IPS DF 19.7 (cell line): ENCODE measurements at regions not wholly inside any gene's neighbourhood (a gene's known extent, or its start where the extent isn't known, plus 50 kb on each side); places are given as distances from the start of the nearest gene placed in this dataset.
"Not testable (repeated sequence)": the region's sequence is repeated elsewhere in the genome, so short reads cannot be mapped to it uniquely, and the experiment has no call there.

Experiments
- DNase-seq: peaks from one replicate; pipeline ENCODE4 v3.0.0-alpha.2; 2013; ENCODE audit warnings: low read depth, low spot score

GRCh38 chr12:128033473-128033872, 233.5 kb upstream of the TMEM132C start:
- no peak for DNase-seq

DNA sequence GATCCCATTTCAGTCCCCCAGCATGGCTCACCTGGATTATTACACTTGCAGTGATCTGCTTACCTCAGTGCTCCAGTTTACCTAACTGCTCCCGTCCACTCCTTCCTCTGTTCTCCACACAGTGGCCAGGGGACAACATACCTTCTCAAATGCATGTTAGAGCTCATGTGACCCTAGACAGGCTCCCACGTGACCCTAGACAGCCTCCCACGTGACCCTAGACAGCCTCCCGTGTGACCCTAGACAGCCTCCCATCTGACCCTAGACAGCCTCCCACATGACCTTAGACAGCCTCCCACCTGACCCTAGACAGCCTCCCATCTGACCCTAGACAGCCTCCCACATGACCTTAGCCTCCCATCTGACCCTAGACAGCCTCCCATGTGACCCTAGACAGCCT, 226.0 kb upstream of the TMEM132C start:
- no peak for DNase-seq

- not testable (repeated sequence) for DNase-seq
Observed at GRCh38 chr12:128042283-128042682, 224.7 kb upstream of the TMEM132C start.

- no peak for DNase-seq
Observed at GRCh38 chr12:128042825-128043224, 224.1 kb upstream of the TMEM132C start.

- DNase-seq = no peak
Observed at GRCh38 chr12:128043317-128043716, 223.7 kb upstream of the TMEM132C start.

- no peak for DNase-seq
Observed at GRCh38 chr12:128047266-128048060, 219.5 kb upstream of the TMEM132C start.

- no peak for DNase-seq
Observed at GRCh38 chr12:128052331-128052730, 214.6 kb upstream of the TMEM132C start.

DNA sequence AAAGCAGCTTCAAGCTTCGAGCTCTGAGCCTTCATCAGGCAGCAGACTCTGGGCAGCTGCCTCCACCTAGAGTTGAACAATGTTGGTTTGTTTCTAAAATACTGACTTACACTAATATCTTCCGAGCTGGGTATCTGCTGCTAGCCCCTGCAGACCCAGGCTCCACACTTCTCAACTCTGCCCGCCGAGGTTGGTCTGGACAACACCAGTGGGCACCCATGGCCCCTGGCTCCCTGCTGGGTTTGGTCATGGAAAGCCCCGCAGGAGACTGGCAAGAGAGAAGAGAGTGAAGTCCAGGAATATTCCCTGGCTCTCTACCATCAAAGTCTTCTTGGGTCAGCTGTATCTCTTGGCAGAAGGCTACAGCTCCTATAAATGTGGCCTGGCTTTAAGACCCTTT, 214.2 kb upstream of the TMEM132C start:
- no peak for DNase-seq

DNA sequence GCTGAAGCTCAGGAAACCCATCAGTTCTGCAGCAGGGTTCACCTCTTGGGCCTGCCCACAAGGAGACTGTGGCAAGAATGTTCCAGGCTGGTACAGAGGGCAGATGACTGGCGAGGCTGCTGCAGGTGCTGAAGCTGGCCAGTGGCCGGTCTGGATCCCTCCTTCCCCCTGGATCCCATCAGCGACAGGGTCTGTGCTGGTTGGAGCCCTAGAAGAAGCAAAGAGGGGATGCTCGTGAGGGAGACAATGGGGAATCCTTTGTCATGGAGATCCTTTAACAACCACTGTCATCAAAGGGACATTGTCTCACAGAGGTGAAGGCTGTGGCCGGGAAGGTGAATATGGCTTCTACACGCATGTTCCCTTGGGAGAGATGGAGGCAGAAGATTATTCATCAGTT, 211.4 kb upstream of the TMEM132C start:
- no peak for DNase-seq

DNA sequence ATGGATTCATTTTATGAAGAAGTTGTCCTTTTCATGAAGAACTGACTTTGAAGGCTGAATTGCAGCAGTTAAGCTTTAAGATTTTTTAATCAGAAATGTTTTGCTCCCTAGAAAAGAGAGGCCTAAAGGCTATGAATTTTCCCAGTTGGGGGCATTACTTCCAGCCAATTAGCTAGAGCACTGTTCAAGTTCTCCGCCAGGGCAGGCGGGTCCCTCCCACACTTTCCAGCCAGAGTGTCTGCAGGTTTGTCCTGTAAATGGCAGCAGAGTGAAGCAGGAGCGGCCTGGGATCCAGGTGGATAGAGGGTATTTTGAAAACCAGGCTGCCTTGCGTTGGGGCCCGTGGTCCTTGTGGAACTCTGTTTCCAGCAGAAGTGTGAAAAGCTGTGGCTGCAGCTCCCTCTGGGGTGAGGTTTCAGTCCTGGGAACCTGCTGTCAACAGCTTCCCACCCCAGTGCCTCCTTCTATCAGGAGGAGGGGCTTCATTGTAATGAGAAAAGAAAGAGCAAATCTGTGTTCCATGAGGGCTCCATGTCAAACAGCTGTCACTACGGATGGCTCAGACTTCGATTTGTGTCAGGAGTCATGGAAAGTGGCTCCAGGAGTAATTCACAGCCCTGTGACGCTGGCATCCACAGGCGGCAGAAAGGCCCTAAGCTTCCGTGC, 210.7 kb upstream of the TMEM132C start:
- no peak for DNase-seq

DNA sequence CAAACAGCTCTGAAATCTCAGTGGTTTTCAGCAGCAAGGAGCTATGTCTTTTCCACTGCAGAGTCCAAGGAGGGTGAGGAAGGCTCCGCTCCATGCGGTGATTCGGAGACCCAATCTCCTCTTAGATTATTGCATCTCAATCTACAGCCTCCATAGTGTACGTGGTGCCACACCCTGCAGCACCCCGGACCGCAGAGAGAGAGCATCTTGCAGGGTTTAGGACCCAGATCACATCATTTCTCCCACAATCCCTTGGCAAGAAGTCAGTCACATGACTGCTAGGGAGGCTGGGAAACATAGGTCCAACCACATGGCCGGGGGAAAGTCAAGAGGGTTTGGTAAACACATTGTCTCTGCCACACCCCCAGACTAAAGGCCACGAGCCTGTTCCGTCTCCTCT, 209.4 kb upstream of the TMEM132C start:
- DNase-seq = no peak

- DNase-seq = no peak
Observed at GRCh38 chr12:128059621-128060370, 207.2 kb upstream of the TMEM132C start.

GRCh38 chr12:128068211-128068610, 198.8 kb upstream of the TMEM132C start:
- no peak for DNase-seq

DNA sequence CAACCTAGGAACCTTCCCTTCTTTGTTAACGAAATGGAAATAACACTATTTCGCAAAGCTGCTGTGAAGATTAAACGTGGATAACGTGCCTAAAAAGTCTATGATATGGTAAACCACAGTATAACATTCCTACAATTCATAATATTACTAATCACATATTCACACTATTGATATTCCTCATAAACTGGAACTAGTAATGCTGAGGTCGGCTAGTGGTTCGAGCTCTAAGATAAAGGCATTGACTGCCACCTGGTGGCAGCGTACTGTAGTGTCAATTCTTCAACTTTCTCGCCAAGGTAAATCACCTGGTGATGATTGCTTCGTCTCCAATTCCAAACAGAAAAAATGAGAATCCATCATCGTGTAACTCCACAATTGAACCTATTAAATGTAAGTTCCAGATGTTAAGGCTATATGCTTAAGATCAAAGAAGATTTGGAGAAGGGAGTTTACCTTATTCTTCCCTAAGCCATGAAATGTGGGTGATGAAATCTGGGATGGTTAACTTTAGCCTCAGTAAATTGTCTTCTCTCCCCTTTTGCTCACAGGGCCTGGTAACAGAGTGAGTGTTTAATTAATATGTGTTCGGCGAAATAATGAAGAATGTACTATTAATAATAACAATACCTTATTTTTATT, 197.5 kb upstream of the TMEM132C start:
- DNase-seq = no peak

- DNase-seq = no peak
Observed at GRCh38 chr12:128073937-128074336, 193.0 kb upstream of the TMEM132C start.

DNA sequence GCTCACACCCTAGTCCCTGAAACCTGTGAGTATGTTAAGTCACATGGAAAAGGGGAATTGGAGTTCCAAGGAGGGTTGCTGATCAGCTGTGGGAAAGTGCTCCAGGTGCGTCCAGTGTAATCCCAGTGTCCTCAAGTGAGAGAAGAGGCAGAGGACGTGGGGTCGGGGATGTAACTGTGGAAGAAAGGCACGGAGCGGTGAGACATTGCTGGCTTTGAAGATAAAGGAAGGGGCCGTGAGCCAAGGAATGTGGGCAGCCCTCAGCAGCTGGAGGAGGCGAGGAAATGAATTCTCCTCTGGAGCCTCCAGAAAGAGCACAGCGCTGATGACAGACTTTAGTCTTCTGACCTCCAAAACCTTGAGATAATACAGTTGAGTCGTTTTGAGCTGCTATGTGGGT, 191.6 kb upstream of the TMEM132C start:
- DNase-seq = no peak

DNA sequence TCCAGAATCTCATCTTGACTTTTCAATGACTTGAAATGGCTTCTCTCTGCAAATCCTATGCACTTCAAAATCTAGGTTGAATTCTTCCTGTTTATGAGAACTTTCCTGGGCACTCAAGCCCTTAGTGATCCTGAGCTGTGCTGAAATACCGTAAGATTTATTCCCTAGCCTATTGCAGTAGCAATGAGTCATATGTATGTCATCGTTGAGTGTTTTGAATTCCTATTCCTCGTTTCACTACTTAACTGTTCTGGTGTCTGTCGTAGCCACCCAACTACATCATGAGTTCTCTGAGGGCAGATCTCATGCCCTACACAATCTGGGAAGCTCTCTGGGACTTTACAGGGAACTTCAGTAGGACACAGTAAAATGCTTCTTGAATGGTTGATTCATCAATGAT, 190.8 kb upstream of the TMEM132C start:
- DNase-seq = no peak

DNA sequence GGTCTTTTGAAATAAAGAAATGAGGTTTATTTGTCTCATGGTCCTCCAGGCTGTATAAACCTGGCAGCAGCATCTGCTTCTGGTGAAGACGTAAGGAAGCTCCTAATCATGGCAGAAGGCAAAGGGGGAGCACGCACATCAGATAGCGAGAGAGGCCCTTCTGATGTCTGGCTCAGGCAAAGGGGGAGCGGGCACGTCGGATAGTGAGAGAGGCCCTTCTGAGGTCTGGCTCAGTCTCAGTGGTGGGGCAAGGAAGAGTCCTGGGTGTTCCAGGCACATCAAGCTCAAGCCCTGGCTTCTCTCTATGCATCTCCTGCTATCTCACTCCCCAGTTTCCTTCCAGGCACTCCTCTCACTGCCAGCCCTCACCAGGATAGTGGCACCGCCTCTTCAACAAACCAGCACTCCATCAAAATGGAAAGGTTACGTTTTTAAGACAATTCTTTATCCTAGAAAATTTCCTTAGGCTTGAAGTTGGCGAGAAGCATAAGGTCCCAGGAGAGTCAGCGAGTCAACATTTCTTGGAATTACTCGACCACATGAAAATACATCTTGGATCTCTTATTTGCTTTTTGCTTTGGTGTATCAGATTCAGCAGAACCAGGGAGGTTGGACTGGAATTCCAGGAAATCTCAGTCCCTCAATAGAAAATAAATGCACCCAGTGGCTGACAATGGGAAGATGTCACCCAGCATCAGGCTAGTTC, 189.6 kb upstream of the TMEM132C start:
- no peak for DNase-seq

- no peak for DNase-seq
Observed at GRCh38 chr12:128077917-128078298, 189.1 kb upstream of the TMEM132C start.

DNA sequence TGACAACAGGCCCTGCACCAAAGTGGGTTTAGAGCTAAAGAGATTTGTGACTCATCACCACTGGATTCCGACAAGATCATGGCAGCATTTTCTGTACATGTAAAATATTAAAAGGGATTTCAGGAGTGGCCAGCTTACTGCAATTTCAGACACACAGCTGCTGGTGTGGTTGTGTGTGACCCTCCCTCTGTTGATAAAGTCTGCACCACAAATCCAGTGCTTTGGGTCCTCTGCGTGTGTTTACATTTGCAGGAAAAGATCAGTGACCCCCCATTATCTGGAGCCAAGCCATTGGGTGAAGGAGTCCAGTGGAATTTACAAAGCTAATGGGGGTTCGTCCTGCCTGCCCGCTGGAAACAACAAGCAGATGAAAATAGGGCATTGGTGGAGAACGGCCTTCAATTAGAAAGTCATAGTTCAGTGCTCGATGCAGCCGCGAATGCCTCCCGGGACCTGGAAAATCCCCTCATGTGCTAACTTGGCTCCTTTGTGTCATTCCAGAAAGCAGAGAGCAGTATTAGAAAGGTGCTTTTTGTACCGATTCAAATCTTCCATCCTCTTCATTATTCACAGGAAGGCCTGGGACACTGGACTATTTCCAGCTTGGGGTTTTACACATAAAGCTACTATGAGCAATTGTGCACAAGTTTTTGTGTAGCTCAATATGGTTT, 188.5 kb upstream of the TMEM132C start:
- no peak for DNase-seq

DNA sequence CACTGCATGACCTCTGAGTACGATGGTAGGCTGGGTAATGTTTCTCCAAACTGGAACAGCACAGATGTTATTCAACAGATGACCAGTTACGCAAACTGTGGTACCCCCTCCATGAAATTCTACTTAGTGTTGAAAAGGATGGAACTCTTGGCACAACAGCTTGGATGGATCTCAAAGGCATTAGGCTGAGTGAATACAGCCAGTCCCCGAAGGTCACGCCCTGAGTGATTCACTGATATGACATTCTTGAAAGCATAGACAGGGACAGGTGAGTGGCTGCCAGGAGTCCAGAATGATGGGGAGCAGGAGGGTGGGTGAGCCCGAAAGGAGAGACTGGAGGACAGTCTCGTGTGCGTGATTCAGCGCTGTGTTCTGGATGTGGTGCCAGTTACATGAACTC, 187.5 kb upstream of the TMEM132C start:
- no peak for DNase-seq
